ENCODE measurements at regions not wholly inside any gene's neighbourhood (a gene's known extent, or its start where the extent isn't known, plus 50 kb on each side); places are given as distances from the start of the nearest gene placed in this dataset.

DNA sequence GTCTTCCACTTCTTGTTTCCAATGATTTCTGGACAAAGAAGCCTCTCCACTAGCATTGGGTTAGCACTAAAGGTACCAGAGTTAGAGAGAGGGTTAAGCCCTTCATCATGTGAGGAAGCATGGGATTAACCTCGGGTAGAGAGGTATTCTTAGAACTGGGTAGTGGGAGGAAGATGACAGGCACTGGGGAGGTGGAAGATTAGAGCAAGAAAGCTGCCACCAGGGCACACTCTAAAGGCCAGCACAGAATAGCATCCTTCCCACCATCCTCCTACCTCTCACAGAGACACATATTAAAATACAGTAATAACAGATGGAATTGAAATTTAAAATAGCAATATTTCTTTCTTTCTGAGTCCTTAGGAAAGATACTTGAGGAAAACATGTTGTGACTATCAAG is 84.5 kb upstream of the PCDH20 start:
- no peak for FAIRE-seq

DNA sequence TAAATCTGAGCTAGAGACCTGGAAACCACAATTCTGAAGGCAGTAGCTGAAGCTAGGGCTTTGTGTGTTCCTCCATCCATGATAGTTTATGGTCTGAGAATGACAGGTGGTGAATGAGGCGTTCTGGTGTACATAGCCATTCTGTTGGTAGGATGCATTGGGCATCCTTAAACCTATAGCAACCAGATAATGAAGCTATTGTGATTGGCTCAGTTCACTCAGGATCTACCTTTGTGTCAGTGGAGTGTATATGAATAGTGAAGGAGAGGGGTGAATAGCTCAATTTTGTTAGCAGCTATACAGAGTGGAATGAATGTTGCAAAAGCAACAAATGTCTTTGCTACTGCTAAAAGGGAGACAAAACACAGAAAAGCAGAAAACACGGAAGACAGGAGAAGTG is 80.0 kb upstream of the PCDH20 start:
- Histone ChIP-seq H3K27ac (ENCODE audit: extremely low read length, insufficient read depth, low read length) (no peak overlapping the region), H3K36me3 (replicated peaks in 1 of 2; ENCODE audit: control insufficient read depth in 1 of 2, insufficient read depth in 2 of 2, low read length in 2 of 2) (no peaks in the 10 kb centered on the region), H3K9me3 (ENCODE audit: low read length) (no peaks in the 10 kb centered on the region), H3K27me3 (ENCODE audit: control insufficient read depth in 1 of 2, insufficient read depth in 2 of 2, low read length in 2 of 2) (no peaks in the 10 kb centered on the region), H2AFZ (ENCODE audit: low read length) (no peak overlapping the region), H3K4me3 (replicated peaks in 1 of 3; ENCODE audit: insufficient read depth in 1 of 3, low read depth in 2 of 3, low read length in 3 of 3) (no peak overlapping the region), H3K79me2 (ENCODE audit: insufficient read depth, low read length) (no peaks in the 10 kb centered on the region), H3K4me1 (ENCODE audit: insufficient read depth, low read length) (no peaks in the 10 kb centered on the region), H3K9ac (ENCODE audit: insufficient read depth, low read depth, low read length) (no peak overlapping the region), H4K20me1 (ENCODE audit: insufficient read depth, low read length) (no peaks in the 10 kb centered on the region), H3K4me2 (ENCODE audit: low read depth, low read length) (no peak overlapping the region)
- DNase-seq (ENCODE audit: low spot score) (no peak), FAIRE-seq (no peak), ATAC-seq (no peak)
- in situ Hi-C loops (cut with HindIII; ENCODE audit: extremely low pct_ligation_motif_present, low pct_unique_long_range_greater_than_20kb): no loop called here
- ChIA-PET POLR2A (no interaction called here), CTCF (ENCODE audit: low intra/inter-chr PET ratio, low total read pairs) (no interaction called here)
- intact Hi-C loops (cut with micrococcal nuclease; ENCODE audit: unreplicated experiment): no loop called here
- 18% methylated on average over 2 of the region's 2 CpGs for WGBS (ENCODE audit: low lambda C conversion rate)
- no TSS peak for BruUV-seq (replicated peaks)
- TF ChIP-seq GZF1 (CRISPR knock-in tag; IDR thresholded peaks at IDR 0.05) (no peak), ZNF335 (CRISPR knock-in tag; IDR thresholded peaks at IDR 0.05) (no peak), SMYD3 (CRISPR knock-in tag; IDR thresholded peaks at IDR 0.05) (no peak), ATM (IDR thresholded peaks at IDR 0.05; ENCODE audit: borderline replicate concordance) (no peak)
- TF ChIP-seq, protein P1, sequence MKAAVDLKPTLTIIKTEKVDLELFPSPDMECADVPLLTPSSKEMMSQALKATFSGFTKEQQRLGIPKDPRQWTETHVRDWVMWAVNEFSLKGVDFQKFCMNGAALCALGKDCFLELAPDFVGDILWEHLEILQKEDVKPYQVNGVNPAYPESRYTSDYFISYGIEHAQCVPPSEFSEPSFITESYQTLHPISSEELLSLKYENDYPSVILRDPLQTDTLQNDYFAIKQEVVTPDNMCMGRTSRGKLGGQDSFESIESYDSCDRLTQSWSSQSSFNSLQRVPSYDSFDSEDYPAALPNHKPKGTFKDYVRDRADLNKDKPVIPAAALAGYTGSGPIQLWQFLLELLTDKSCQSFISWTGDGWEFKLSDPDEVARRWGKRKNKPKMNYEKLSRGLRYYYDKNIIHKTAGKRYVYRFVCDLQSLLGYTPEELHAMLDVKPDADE (CRISPR knock-in tag; IDR thresholded peaks at IDR 0.05): no peak
- TF ChIP-seq, protein P2, sequence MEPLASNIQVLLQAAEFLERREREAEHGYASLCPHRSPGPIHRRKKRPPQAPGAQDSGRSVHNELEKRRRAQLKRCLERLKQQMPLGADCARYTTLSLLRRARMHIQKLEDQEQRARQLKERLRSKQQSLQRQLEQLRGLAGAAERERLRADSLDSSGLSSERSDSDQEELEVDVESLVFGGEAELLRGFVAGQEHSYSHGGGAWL (CRISPR knock-in tag; IDR thresholded peaks at IDR 0.05): no peak
- TF ChIP-seq, protein P3, sequence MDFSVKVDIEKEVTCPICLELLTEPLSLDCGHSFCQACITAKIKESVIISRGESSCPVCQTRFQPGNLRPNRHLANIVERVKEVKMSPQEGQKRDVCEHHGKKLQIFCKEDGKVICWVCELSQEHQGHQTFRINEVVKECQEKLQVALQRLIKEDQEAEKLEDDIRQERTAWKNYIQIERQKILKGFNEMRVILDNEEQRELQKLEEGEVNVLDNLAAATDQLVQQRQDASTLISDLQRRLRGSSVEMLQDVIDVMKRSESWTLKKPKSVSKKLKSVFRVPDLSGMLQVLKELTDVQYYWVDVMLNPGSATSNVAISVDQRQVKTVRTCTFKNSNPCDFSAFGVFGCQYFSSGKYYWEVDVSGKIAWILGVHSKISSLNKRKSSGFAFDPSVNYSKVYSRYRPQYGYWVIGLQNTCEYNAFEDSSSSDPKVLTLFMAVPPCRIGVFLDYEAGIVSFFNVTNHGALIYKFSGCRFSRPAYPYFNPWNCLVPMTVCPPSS (IDR thresholded peaks at IDR 0.05): no peak
- TF ChIP-seq, protein P4, sequence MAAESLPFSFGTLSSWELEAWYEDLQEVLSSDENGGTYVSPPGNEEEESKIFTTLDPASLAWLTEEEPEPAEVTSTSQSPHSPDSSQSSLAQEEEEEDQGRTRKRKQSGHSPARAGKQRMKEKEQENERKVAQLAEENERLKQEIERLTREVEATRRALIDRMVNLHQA (CRISPR knock-in tag; IDR thresholded peaks at IDR 0.05): no peak

More for the DNA sequence above, 84.5 kb upstream of the PCDH20 start:
- BruUV-seq (replicated peaks): no TSS peak
- H3K9me3 ChIP-seq (ENCODE audit: low read length): no peaks in the 10 kb centered on the region
- TF ChIP-seq RFX5 (IDR thresholded peaks at IDR 0.05; ENCODE audit: low read depth, low read length) (no peak), ZKSCAN1 (IDR thresholded peaks at IDR 0.05; ENCODE audit: low read length) (no peak), DNMT1 (CRISPR knock-in tag; IDR thresholded peaks at IDR 0.05) (no peak), ZNF772 (CRISPR knock-in tag; IDR thresholded peaks at IDR 0.05) (no peak), KMT2A (CRISPR knock-in tag; IDR thresholded peaks at IDR 0.05) (no peak)
- TF ChIP-seq, protein P5, sequence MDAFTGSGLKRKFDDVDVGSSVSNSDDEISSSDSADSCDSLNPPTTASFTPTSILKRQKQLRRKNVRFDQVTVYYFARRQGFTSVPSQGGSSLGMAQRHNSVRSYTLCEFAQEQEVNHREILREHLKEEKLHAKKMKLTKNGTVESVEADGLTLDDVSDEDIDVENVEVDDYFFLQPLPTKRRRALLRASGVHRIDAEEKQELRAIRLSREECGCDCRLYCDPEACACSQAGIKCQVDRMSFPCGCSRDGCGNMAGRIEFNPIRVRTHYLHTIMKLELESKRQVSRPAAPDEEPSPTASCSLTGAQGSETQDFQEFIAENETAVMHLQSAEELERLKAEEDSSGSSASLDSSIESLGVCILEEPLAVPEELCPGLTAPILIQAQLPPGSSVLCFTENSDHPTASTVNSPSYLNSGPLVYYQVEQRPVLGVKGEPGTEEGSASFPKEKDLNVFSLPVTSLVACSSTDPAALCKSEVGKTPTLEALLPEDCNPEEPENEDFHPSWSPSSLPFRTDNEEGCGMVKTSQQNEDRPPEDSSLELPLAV (CRISPR knock-in tag; conservative IDR thresholded peaks at IDR 0.05; ENCODE audit: low read depth): no peak
- H3K4me3 ChIP-seq (replicated peaks in 1 of 3; ENCODE audit: insufficient read depth in 1 of 3, low read depth in 2 of 3, low read length in 3 of 3): no peak overlapping the region
- no peak overlapping the region for H3K4me2 ChIP-seq (ENCODE audit: low read depth, low read length)
- H3K27me3 ChIP-seq (ENCODE audit: control insufficient read depth in 1 of 2, insufficient read depth in 2 of 2, low read length in 2 of 2): no peaks in the 10 kb centered on the region
- no peaks in the 10 kb centered on the region for H3K79me2 ChIP-seq (ENCODE audit: insufficient read depth, low read length)
- in situ Hi-C loops (cut with HindIII; ENCODE audit: extremely low pct_ligation_motif_present, low pct_unique_long_range_greater_than_20kb) (no loop called here), intact Hi-C loops (cut with micrococcal nuclease; ENCODE audit: unreplicated experiment) (no loop called here)
- no peaks in the 10 kb centered on the region for H4K20me1 ChIP-seq (ENCODE audit: insufficient read depth, low read length)
- ChIA-PET POLR2A (no interaction called here), CTCF (ENCODE audit: low intra/inter-chr PET ratio, low total read pairs) (no interaction called here)
- H3K4me1 ChIP-seq (ENCODE audit: insufficient read depth, low read length): no peaks in the 10 kb centered on the region
- DNase-seq (ENCODE audit: low spot score): no peak
- H3K27ac ChIP-seq (ENCODE audit: extremely low read length, insufficient read depth, low read length): no peak overlapping the region
- no peak for ATAC-seq
- H3K36me3 ChIP-seq (replicated peaks in 1 of 2; ENCODE audit: control insufficient read depth in 1 of 2, insufficient read depth in 2 of 2, low read length in 2 of 2): no peaks in the 10 kb centered on the region
- WGBS (ENCODE audit: low lambda C conversion rate): 0% methylated on average over 1 of the region's 1 CpG
- H3K9ac ChIP-seq (ENCODE audit: insufficient read depth, low read depth, low read length): no peak overlapping the region
- H2AFZ ChIP-seq (ENCODE audit: low read length): no peak overlapping the region
